Calu3 (cell line): ENCODE measurements at regions not wholly inside any gene's neighbourhood (a gene's known extent, or its start where the extent isn't known, plus 50 kb on each side); places are given as distances from the start of the nearest gene placed in this dataset.

ENCODE experiments used
- BruUV-seq: library from RNA; stranded (reverse); fragments of 400-500 nt; replicated peaks from 2 replicates; lab custom pipeline; 2021; lab: Mats Ljungman, UMichigan
- CTCF ChIA-PET: fragments of 300-600 bp; sonication (Branson Sonifier 250); formaldehyde crosslinking; loops from one replicate; lab custom pipeline; 2022; ENCODE audit warnings: antibody characterized with exemption; lab: Charles Lee
- DNase-seq: peaks from one replicate; pipeline ENCODE4 v3.0.0; 2022
- H3K27ac Mint-ChIP-seq: one replicate; pipeline ENCODE4 v1.8.0; 2022; ENCODE audit warnings: mixed read lengths; ENCODE audit not compliant: unreplicated experiment
- H3K27me3 Mint-ChIP-seq: one replicate; pipeline ENCODE4 v1.8.0; 2022; ENCODE audit warnings: mixed read lengths; ENCODE audit not compliant: unreplicated experiment
- H3K36me3 Mint-ChIP-seq: one replicate; pipeline ENCODE4 v1.8.0; 2022; ENCODE audit warnings: mild to moderate bottlenecking, moderate library complexity, mixed read lengths; ENCODE audit not compliant: insufficient read depth, unreplicated experiment
- H3K4me1 Mint-ChIP-seq: one replicate; pipeline ENCODE4 v1.8.0; 2022; ENCODE audit warnings: mild to moderate bottlenecking, low read depth, mixed read lengths; ENCODE audit not compliant: unreplicated experiment
- H3K4me3 Mint-ChIP-seq: one replicate; pipeline ENCODE4 v1.8.0; 2022; ENCODE audit warnings: mild to moderate bottlenecking, low read depth, moderate library complexity, mixed read lengths; ENCODE audit not compliant: unreplicated experiment
- H3K9me3 Mint-ChIP-seq: one replicate; pipeline ENCODE4 v1.8.0; 2022; ENCODE audit warnings: low read depth, mixed read lengths; ENCODE audit not compliant: unreplicated experiment
- intact Hi-C: fragments of 100-400 bp; cut with micrococcal nuclease; formaldehyde crosslinking; loops from one replicate; pipeline ENCODE4 v1.10.0; 2022; ENCODE audit not compliant: unreplicated experiment
- TF ChIP-seq, protein P1 (sequence below): fragments of 200-600 bp; IDR thresholded peaks from one replicate; pipeline ENCODE4 v1.8.0; 2022; ENCODE audit warnings: antibody characterized with exemption; ENCODE audit not compliant: unreplicated experiment

- peaks cover 22% of the 10 kb centered on the region for H3K36me3 Mint-ChIP-seq
- no TSS peak for BruUV-seq
- H3K4me3 Mint-ChIP-seq: no peak overlapping the region
- DNase-seq: no peak
- H3K27ac Mint-ChIP-seq: peak overlapping the region; percentile 82
- CTCF ChIA-PET: interaction anchor here (0.6 to 0.7 kb wide), 2 partner anchors 11 to 222 kb away, joined by 3 read pairs; no protein-coding TSS in a partner anchor
- intact Hi-C loops: loop anchor here (5.0 kb wide), 1 partner anchor 384 kb away; no protein-coding TSS in a partner anchor
- TF ChIP-seq, protein P1, sequence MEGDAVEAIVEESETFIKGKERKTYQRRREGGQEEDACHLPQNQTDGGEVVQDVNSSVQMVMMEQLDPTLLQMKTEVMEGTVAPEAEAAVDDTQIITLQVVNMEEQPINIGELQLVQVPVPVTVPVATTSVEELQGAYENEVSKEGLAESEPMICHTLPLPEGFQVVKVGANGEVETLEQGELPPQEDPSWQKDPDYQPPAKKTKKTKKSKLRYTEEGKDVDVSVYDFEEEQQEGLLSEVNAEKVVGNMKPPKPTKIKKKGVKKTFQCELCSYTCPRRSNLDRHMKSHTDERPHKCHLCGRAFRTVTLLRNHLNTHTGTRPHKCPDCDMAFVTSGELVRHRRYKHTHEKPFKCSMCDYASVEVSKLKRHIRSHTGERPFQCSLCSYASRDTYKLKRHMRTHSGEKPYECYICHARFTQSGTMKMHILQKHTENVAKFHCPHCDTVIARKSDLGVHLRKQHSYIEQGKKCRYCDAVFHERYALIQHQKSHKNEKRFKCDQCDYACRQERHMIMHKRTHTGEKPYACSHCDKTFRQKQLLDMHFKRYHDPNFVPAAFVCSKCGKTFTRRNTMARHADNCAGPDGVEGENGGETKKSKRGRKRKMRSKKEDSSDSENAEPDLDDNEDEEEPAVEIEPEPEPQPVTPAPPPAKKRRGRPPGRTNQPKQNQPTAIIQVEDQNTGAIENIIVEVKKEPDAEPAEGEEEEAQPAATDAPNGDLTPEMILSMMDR: no peak
- no peaks in the 10 kb centered on the region for H3K27me3 Mint-ChIP-seq
- peaks cover 3% of the 10 kb centered on the region for H3K9me3 Mint-ChIP-seq
- H3K4me1 Mint-ChIP-seq: peaks cover 70% of the 10 kb centered on the region
Observed at GRCh38 chr2:217327953-217328621, 468.2 kb upstream of the TNP1 start.

- CTCF ChIA-PET: interaction anchor here (0.8 kb wide), 1 partner anchor 126 kb away, joined by 3 read pairs; no protein-coding TSS in a partner anchor
- Mint-ChIP-seq H3K27me3 (no peaks in the 10 kb centered on the region), H3K4me3 (no peak overlapping the region), H3K4me1 (peaks cover 53% of the 10 kb centered on the region), H3K36me3 (peaks cover 5% of the 10 kb centered on the region), H3K27ac (peak overlapping the region; percentile 20), H3K9me3 (peaks cover 3% of the 10 kb centered on the region)
- TF ChIP-seq, protein P1: no peak
- intact Hi-C loops: loop anchor here (5.0 kb wide), 1 partner anchor 386 kb away; no protein-coding TSS in a partner anchor
- DNase-seq: no peak
- BruUV-seq: no TSS peak
Observed at GRCh38 chr2:217326238-217327022, 466.6 kb upstream of the TNP1 start.

DNA sequence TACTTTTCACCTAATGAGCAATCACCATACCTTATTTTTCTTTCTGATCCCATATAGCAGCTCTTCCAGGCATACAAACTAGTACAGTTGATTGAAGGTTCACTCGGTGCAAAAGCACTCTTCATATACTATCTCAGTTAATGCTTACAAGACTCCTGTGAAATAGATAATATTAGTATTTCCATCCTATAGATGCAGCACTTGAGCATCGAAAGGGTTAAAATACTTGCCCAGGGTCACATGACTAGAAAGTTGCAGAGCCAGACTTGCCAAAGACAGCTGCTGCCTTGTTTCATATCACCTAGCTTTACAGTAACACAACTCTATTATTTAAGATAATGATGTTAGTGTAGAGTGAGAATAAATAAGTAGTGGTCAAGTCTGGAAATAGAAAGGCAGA, 466.0 kb upstream of the TNP1 start:
- intact Hi-C loops: loop anchor here (5.0 kb wide), 1 partner anchor 386 kb away; no protein-coding TSS in a partner anchor
- CTCF ChIA-PET: no interaction called here
- BruUV-seq: no TSS peak
- H3K27ac Mint-ChIP-seq: peak overlapping the region; percentile 20
- DNase-seq: no peak
- H3K9me3 Mint-ChIP-seq: peaks cover 3% of the 10 kb centered on the region
- H3K36me3 Mint-ChIP-seq: no peaks in the 10 kb centered on the region
- H3K4me3 Mint-ChIP-seq: no peak overlapping the region
- no peaks in the 10 kb centered on the region for H3K27me3 Mint-ChIP-seq
- TF ChIP-seq, protein P1: no peak
- H3K4me1 Mint-ChIP-seq: peaks cover 47% of the 10 kb centered on the region

GRCh38 chr2:217325251-217325650, 465.4 kb upstream of the TNP1 start:
- BruUV-seq: no TSS peak
- Mint-ChIP-seq H3K27me3 (no peaks in the 10 kb centered on the region), H3K9me3 (peaks cover 3% of the 10 kb centered on the region), H3K4me1 (peaks cover 43% of the 10 kb centered on the region), H3K4me3 (no peak overlapping the region), H3K27ac (peak overlapping the region; percentile 20), H3K36me3 (no peaks in the 10 kb centered on the region)
- intact Hi-C loops: loop anchor here (5.0 kb wide), 1 partner anchor 387 kb away; no protein-coding TSS in a partner anchor
- CTCF ChIA-PET: no interaction called here
- TF ChIP-seq, protein P1: no peak
- DNase-seq: no peak
